Ammon's horn (tissue), 1 donor: ENCODE measurements at regions not wholly inside any gene's neighbourhood (a gene's known extent, or its start where the extent isn't known, plus 50 kb on each side); places are given as distances from the start of the nearest gene placed in this dataset.
A peak's percentile ranks its signal among the peaks of the same experiment; 100 is the strongest.

ENCODE experiments used
- DNase-seq: peaks from one replicate; pipeline ENCODE4 v3.0.0-alpha.2; 2016; ENCODE audit warnings: low spot score

GRCh38 chr7:53520841-53521240 is 485.4 kb downstream of the POM121L12 start:
- DNase-seq, result no peak

GRCh38 chr7:53521638-53522184 is 486.3 kb downstream of the POM121L12 start:
- no peak for DNase-seq

GRCh38 chr7:53539558-53539957 is 504.1 kb downstream of the POM121L12 start:
- DNase-seq, result no peak

- no peak for DNase-seq
Measured at GRCh38 chr7:53541475-53541874, 506.0 kb downstream of the POM121L12 start.

GRCh38 chr7:53542157-53542556 is 506.7 kb downstream of the POM121L12 start:
- peak; percentile 6 for DNase-seq
